ENCODE measurements at regions not wholly inside any gene's neighbourhood (a gene's known extent, or its start where the extent isn't known, plus 50 kb on each side); places are given as distances from the start of the nearest gene placed in this dataset.

DNA sequence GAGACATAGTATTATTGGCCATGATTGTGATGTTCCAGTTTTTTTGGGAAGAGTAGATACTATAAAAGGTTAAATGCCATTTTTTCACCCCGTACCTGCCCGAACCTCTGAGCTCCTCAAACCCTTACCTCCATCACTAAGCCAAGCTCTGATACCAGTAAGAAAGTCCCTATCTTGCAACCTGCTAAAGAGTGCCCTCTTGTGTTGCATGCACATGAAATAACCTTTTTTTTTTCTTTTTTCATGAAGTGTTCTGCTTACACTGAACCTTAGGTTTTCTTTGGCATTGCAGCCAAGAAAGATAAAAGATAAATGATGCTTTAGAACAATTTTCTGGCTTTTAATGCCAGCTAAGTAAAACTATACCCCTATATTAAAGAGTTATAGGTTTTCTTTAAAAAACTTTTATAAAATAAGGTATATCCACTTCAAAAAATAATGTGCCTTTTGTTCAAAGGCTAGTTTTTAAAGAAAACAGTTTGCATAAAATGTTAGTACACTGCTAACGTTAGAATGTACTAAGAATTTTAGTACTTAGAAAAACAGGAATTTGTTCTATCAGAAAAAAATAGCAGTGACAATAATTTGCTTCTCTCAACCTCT, 295.3 kb upstream of the PMFBP1 start:
- peak; percentile 10 for DNase-seq (ENCODE audit: low spot score)
- TF ChIP-seq, protein P1, sequence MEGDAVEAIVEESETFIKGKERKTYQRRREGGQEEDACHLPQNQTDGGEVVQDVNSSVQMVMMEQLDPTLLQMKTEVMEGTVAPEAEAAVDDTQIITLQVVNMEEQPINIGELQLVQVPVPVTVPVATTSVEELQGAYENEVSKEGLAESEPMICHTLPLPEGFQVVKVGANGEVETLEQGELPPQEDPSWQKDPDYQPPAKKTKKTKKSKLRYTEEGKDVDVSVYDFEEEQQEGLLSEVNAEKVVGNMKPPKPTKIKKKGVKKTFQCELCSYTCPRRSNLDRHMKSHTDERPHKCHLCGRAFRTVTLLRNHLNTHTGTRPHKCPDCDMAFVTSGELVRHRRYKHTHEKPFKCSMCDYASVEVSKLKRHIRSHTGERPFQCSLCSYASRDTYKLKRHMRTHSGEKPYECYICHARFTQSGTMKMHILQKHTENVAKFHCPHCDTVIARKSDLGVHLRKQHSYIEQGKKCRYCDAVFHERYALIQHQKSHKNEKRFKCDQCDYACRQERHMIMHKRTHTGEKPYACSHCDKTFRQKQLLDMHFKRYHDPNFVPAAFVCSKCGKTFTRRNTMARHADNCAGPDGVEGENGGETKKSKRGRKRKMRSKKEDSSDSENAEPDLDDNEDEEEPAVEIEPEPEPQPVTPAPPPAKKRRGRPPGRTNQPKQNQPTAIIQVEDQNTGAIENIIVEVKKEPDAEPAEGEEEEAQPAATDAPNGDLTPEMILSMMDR (IDR thresholded peaks at IDR 0.05; ENCODE audit: unreplicated experiment): peak; percentile 36
- Mint-ChIP-seq H3K4me3 (ENCODE audit: unreplicated experiment) (no peak overlapping the region), H3K4me1 (ENCODE audit: unreplicated experiment) (peaks cover 7% of the 10 kb centered on the region), H3K9me3 (ENCODE audit: unreplicated experiment) (no peaks in the 10 kb centered on the region), H3K27me3 (ENCODE audit: unreplicated experiment) (no peaks in the 10 kb centered on the region), H3K36me3 (ENCODE audit: low read depth, unreplicated experiment) (no peaks in the 10 kb centered on the region), H3K27ac (ENCODE audit: unreplicated experiment) (no peak overlapping the region)

DNA sequence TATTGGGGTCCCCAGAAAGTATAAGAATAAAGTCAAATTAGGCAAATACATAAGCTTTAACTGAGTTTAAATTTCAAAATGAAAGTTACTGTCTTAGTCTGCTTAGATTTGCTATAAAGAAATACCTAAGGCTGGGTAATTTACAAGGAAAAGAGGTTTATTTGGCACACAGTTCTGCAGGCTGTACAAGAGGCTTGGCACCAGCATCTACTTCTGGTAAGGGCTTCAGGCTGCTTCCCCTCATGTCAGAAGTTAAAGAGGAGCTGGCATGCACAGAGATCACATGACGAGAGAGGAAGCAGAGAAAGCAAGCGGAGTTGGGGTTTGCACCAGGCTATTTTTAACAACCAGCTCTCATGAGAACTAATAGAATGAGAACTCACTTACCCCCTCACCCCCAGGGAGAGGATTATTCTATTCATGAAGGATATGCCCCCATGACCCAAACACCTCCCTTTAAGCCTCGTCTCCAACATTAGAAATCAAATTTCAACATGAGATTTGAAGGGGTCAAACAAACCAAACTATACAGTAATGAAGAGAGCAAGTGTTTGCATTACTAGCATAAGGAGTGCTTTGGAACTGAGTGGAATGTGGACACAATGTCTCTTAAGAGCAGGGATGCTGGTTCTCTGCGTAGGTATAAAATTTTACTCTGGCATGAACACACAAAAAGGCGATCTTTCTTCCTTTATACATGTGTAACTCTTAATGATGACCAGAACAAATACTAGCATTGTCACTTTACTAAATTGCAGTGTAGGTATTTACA, 292.8 kb upstream of the PMFBP1 start:
- H3K9me3 Mint-ChIP-seq (ENCODE audit: unreplicated experiment): no peaks in the 10 kb centered on the region
- H3K4me3 Mint-ChIP-seq (ENCODE audit: unreplicated experiment): no peak overlapping the region
- no peak overlapping the region for H3K27ac Mint-ChIP-seq (ENCODE audit: unreplicated experiment)
- no peaks in the 10 kb centered on the region for H3K27me3 Mint-ChIP-seq (ENCODE audit: unreplicated experiment)
- no peak for DNase-seq (ENCODE audit: low spot score)
- peaks cover 1% of the 10 kb centered on the region for H3K4me1 Mint-ChIP-seq (ENCODE audit: unreplicated experiment)
- no peaks in the 10 kb centered on the region for H3K36me3 Mint-ChIP-seq (ENCODE audit: low read depth, unreplicated experiment)
- TF ChIP-seq, protein P1 (IDR thresholded peaks at IDR 0.05; ENCODE audit: unreplicated experiment): no peak

DNA sequence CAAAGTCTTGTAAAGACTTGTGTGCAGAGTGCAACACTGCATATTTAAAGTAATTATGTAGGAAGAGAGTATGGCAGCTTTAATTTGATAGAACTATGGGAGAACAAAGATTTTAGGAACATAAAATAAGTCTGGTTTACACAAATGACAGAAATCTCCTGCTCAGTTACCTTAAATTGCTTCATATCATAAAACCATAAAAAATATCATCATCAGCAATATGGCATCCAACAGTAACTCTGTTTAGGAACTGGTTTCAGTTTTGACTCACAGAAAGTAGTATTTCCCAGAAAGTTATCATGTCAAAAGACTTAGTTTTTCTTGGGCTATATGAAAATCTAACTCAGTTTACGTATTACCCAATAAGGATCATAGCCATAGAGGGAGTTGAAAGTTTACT, 292.1 kb upstream of the PMFBP1 start:
- TF ChIP-seq, protein P1 (IDR thresholded peaks at IDR 0.05; ENCODE audit: unreplicated experiment): no peak
- Mint-ChIP-seq H3K27me3 (ENCODE audit: unreplicated experiment) (no peaks in the 10 kb centered on the region), H3K4me3 (ENCODE audit: unreplicated experiment) (no peak overlapping the region), H3K36me3 (ENCODE audit: low read depth, unreplicated experiment) (no peaks in the 10 kb centered on the region), H3K9me3 (ENCODE audit: unreplicated experiment) (no peaks in the 10 kb centered on the region), H3K4me1 (ENCODE audit: unreplicated experiment) (no peaks in the 10 kb centered on the region), H3K27ac (ENCODE audit: unreplicated experiment) (no peak overlapping the region)
- DNase-seq (ENCODE audit: low spot score): no peak

DNA sequence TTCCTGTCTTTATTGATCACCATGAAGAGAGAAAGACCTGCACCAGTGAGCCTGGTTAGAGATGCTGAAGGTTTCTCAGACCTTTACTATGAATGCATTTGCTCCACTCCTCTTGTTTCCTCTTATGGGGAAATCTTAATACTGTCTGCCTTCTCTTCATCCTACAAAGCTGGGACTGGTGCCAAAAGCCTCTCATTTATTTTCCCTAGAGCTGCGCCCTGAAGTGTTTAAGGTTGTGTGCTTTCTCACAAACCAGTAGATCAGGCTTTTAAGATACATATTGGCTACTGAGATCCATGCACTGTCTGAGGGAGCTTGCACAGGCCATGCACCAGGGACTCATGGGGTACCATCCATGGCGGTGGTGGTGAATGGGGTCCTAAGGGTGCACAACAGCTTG, 286.1 kb upstream of the PMFBP1 start:
- Mint-ChIP-seq H3K27me3 (ENCODE audit: unreplicated experiment) (no peaks in the 10 kb centered on the region), H3K4me1 (ENCODE audit: unreplicated experiment) (no peaks in the 10 kb centered on the region), H3K9me3 (ENCODE audit: unreplicated experiment) (no peaks in the 10 kb centered on the region), H3K36me3 (ENCODE audit: low read depth, unreplicated experiment) (no peaks in the 10 kb centered on the region), H3K27ac (ENCODE audit: unreplicated experiment) (no peak overlapping the region), H3K4me3 (ENCODE audit: unreplicated experiment) (no peak overlapping the region)
- DNase-seq (ENCODE audit: low spot score): no peak
- TF ChIP-seq, protein P1 (IDR thresholded peaks at IDR 0.05; ENCODE audit: unreplicated experiment): no peak

DNA sequence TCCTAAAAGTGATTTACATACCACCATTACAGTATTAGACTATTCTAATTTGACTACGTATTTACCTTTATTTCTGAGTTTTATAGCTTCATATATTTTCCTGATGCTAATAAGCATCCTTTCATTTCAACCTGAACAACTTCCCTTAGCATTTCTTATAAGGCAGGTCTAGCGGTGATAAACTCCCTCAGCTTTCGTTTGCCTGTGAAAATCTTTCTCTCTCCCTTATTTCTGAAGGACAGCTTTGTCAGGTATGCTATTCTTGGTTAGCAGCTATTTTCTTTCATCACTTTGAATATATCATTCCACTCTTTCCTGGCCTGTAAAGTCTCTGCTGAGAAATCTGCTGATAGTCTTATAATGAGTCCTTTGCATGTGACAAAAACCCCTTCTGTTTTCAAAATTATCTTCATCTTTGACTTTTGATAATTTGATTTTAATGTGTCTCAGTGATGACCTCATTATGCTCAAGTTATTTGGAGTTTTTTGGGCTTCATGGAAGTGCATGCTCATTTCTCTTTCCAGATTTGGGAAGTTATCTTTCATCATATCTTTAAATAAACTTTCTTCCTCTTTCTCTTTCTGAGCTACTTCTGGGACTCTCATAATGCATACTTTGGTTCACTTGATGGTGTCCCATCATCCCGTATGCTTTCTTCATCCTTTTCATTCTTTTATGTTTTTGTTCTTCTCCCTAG, 285.4 kb upstream of the PMFBP1 start:
- Mint-ChIP-seq H3K4me3 (ENCODE audit: unreplicated experiment) (no peak overlapping the region), H3K4me1 (ENCODE audit: unreplicated experiment) (no peaks in the 10 kb centered on the region), H3K27me3 (ENCODE audit: unreplicated experiment) (no peaks in the 10 kb centered on the region), H3K36me3 (ENCODE audit: low read depth, unreplicated experiment) (no peaks in the 10 kb centered on the region), H3K27ac (ENCODE audit: unreplicated experiment) (no peak overlapping the region), H3K9me3 (ENCODE audit: unreplicated experiment) (no peaks in the 10 kb centered on the region)
- TF ChIP-seq, protein P1 (IDR thresholded peaks at IDR 0.05; ENCODE audit: unreplicated experiment): no peak
- no peak for DNase-seq (ENCODE audit: low spot score)

Data from endothelial cell (in vitro differentiated cells).